Panc1 (cell line): ENCODE measurements at regions not wholly inside any gene's neighbourhood (a gene's known extent, or its start where the extent isn't known, plus 50 kb on each side); places are given as distances from the start of the nearest gene placed in this dataset.

Source experiments
- POLR2AphosphoS5 ChIP-seq: IDR thresholded peaks from 2 replicates; pipeline ENCODE4 v1.6.1; 2012; ENCODE audit warnings: mild to moderate bottlenecking, low read depth, low read length, moderate library complexity
- REST ChIP-seq, 2 experiments: IDR thresholded peaks; 2 replicates each; pipeline ENCODE4 v1.6.1; 2011 to 2012; ENCODE audit warnings: low read depth in 2 of 2, control low read depth in 1 of 2, low read length in 1 of 2, mild to moderate bottlenecking in 1 of 2, moderate library complexity in 1 of 2; ENCODE audit not compliant: insufficient read depth in 1 of 2
- SIN3A ChIP-seq: IDR thresholded peaks from 2 replicates; pipeline ENCODE4 v1.6.1; 2012; ENCODE audit warnings: low read depth, mild to moderate bottlenecking, low read length, moderate library complexity, borderline replicate concordance; ENCODE audit not compliant: insufficient read depth
- TCF7L2 ChIP-seq: IDR thresholded peaks from 2 replicates; pipeline ENCODE4 v1.6.1; 2011; ENCODE audit warnings: mild to moderate bottlenecking, low read depth, low read length, inconsistent platforms
- TF ChIP-seq, protein P1 (sequence below): fragments of 450-650 bp; IDR thresholded peaks from 2 replicates; pipeline ENCODE4 v1.5.1; 2017; ENCODE audit warnings: mild to moderate bottlenecking

DNA sequence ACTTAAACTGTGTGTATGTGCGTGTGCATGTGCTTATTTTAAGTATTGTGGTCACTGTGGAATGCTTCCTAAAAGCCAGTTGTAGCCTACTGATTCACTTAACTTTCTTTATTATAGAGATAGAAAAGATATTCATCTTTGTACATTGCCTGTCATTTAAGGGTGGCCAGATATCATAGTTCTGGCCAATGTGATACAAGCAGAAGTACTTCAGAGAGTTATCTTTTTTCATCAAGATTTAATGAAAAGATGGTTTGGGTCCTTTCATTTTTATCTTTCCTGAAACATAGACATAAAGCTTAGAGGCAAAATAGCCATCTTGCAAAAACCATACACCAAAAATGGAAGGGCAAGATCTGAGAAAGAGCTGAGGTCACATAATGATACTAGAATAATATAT is 744.7 kb upstream of the ADGRL3 start:
- TF ChIP-seq, protein P1, sequence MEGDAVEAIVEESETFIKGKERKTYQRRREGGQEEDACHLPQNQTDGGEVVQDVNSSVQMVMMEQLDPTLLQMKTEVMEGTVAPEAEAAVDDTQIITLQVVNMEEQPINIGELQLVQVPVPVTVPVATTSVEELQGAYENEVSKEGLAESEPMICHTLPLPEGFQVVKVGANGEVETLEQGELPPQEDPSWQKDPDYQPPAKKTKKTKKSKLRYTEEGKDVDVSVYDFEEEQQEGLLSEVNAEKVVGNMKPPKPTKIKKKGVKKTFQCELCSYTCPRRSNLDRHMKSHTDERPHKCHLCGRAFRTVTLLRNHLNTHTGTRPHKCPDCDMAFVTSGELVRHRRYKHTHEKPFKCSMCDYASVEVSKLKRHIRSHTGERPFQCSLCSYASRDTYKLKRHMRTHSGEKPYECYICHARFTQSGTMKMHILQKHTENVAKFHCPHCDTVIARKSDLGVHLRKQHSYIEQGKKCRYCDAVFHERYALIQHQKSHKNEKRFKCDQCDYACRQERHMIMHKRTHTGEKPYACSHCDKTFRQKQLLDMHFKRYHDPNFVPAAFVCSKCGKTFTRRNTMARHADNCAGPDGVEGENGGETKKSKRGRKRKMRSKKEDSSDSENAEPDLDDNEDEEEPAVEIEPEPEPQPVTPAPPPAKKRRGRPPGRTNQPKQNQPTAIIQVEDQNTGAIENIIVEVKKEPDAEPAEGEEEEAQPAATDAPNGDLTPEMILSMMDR, result no peak
- TF ChIP-seq POLR2AphosphoS5, result no peak
- TF ChIP-seq TCF7L2, result no peak
- no peak for TF ChIP-seq REST (IDR thresholded peaks at IDR 0.05; ENCODE audit: insufficient read depth in 1 of 2, low read depth in 2 of 2, low read length in 1 of 2)
- no peak for TF ChIP-seq SIN3A
